HG03565 (cell line): ENCODE measurements at regions not wholly inside any gene's neighbourhood (a gene's known extent, or its start where the extent isn't known, plus 50 kb on each side); places are given as distances from the start of the nearest gene placed in this dataset.
A peak's percentile ranks its signal among the peaks of the same experiment; 100 is the strongest.
"Not testable (repeated sequence)": the region's sequence is repeated elsewhere in the genome, so short reads cannot be mapped to it uniquely, and the experiment has no call there.

Source experiments
- ATAC-seq: cut with Tn5 transposase; IDR thresholded peaks from one replicate; pipeline ENCODE4 v1.9.1; 2021; ENCODE audit warnings: mild to moderate bottlenecking, moderate library complexity; ENCODE audit not compliant: unreplicated experiment

- ATAC-seq: no peak
These were observed 206.9 kb downstream of the RPL10L start for GRCh38 chr14:46444666-46445065.

GRCh38 chr14:46433381-46433780 is 218.2 kb downstream of the RPL10L start:
- no peak for ATAC-seq

GRCh38 chr14:46432516-46432915 is 219.1 kb downstream of the RPL10L start:
- no peak for ATAC-seq

GRCh38 chr14:46417066-46417465 is 234.5 kb downstream of the RPL10L start:
- ATAC-seq: no peak

- ATAC-seq: no peak
These were observed 246.4 kb downstream of the RPL10L start for GRCh38 chr14:46404865-46405811.

GRCh38 chr14:46402001-46402690 is 249.4 kb downstream of the RPL10L start:
- not testable (repeated sequence) for ATAC-seq

GRCh38 chr14:46401066-46401465 is 250.5 kb downstream of the RPL10L start:
- no peak for ATAC-seq

- ATAC-seq: no peak
These were observed 252.5 kb downstream of the RPL10L start for GRCh38 chr14:46399049-46399448.

- ATAC-seq: no peak
These were observed 267.0 kb downstream of the RPL10L start for GRCh38 chr14:46384611-46385010.

GRCh38 chr14:46381674-46382073 is 269.9 kb downstream of the RPL10L start:
- no peak for ATAC-seq

- no peak for ATAC-seq
These were observed 273.3 kb downstream of the RPL10L start for GRCh38 chr14:46378248-46378647.

- ATAC-seq: no peak
These were observed 274.3 kb downstream of the RPL10L start for GRCh38 chr14:46377305-46377704.

- no peak for ATAC-seq
These were observed 282.2 kb downstream of the RPL10L start for GRCh38 chr14:46369391-46369790.

- no peak for ATAC-seq
These were observed 283.3 kb downstream of the RPL10L start for GRCh38 chr14:46368275-46368674.

GRCh38 chr14:46352844-46353243 is 298.7 kb downstream of the RPL10L start:
- no peak for ATAC-seq

- ATAC-seq: peak; percentile 79
These were observed 307.1 kb downstream of the RPL10L start for GRCh38 chr14:46344327-46344937.

- ATAC-seq: no peak
These were observed 325.8 kb downstream of the RPL10L start for GRCh38 chr14:46325777-46326176.

- ATAC-seq: no peak
These were observed 326.4 kb downstream of the RPL10L start for GRCh38 chr14:46325157-46325556.

- ATAC-seq: no peak
These were observed 328.2 kb downstream of the RPL10L start for GRCh38 chr14:46323404-46323762.

- ATAC-seq: no peak
These were observed 328.7 kb downstream of the RPL10L start for GRCh38 chr14:46322730-46323403.

- ATAC-seq: no peak
These were observed 329.5 kb downstream of the RPL10L start for GRCh38 chr14:46322076-46322475.
